AG08395 (cell line): ENCODE measurements at regions not wholly inside any gene's neighbourhood (a gene's known extent, or its start where the extent isn't known, plus 50 kb on each side); places are given as distances from the start of the nearest gene placed in this dataset.

Experiments
- DNase-seq: peaks from one replicate; pipeline ENCODE4 v3.0.0; 2012; ENCODE audit warnings: mixed read lengths, low spot score

- no peak for DNase-seq
Observed at GRCh38 chr20:20992686-20993360, 113.3 kb downstream of the LINC00237 start.

GRCh38 chr20:20992277-20992676 lies 113.9 kb downstream of the LINC00237 start:
- DNase-seq: no peak

GRCh38 chr20:20989081-20989480 lies 117.1 kb downstream of the LINC00237 start:
- no peak for DNase-seq

GRCh38 chr20:20979934-20980333 lies 126.2 kb downstream of the LINC00237 start:
- DNase-seq: no peak

GRCh38 chr20:20977786-20978185 lies 128.4 kb downstream of the LINC00237 start:
- DNase-seq: no peak

GRCh38 chr20:20972490-20972889 lies 133.7 kb downstream of the LINC00237 start:
- DNase-seq: no peak

- DNase-seq: no peak
Observed at GRCh38 chr20:20971810-20972209, 134.3 kb downstream of the LINC00237 start.

GRCh38 chr20:20970841-20971240 lies 135.3 kb downstream of the LINC00237 start:
- DNase-seq: no peak

- no peak for DNase-seq
Observed at GRCh38 chr20:20969701-20970280, 136.4 kb downstream of the LINC00237 start.

GRCh38 chr20:20967564-20968184 lies 138.5 kb downstream of the LINC00237 start:
- no peak for DNase-seq

GRCh38 chr20:20966171-20966570 lies 140.0 kb downstream of the LINC00237 start:
- DNase-seq: no peak

GRCh38 chr20:20959031-20959755 lies 147.0 kb downstream of the LINC00237 start:
- no peak for DNase-seq

GRCh38 chr20:20956513-20956931 lies 149.6 kb downstream of the LINC00237 start:
- no peak for DNase-seq

GRCh38 chr20:20955892-20956291 lies 150.3 kb downstream of the LINC00237 start:
- DNase-seq: no peak

- DNase-seq: no peak
Observed at GRCh38 chr20:20953738-20954618, 152.2 kb downstream of the LINC00237 start.

GRCh38 chr20:20950620-20951019 lies 155.5 kb downstream of the LINC00237 start:
- no peak for DNase-seq

- no peak for DNase-seq
Observed at GRCh38 chr20:20946122-20946759, 159.9 kb downstream of the LINC00237 start.

GRCh38 chr20:20941468-20941889 lies 164.7 kb downstream of the LINC00237 start:
- no peak for DNase-seq

GRCh38 chr20:20939006-20939405 lies 167.2 kb downstream of the LINC00237 start:
- no peak for DNase-seq

GRCh38 chr20:20938599-20938998 lies 167.6 kb downstream of the LINC00237 start:
- DNase-seq: no peak

- no peak for DNase-seq
Observed at GRCh38 chr20:20938131-20938530, 168.0 kb downstream of the LINC00237 start.
